Suppressor macrophage (primary cell): ENCODE measurements at regions not wholly inside any gene's neighbourhood (a gene's known extent, or its start where the extent isn't known, plus 50 kb on each side); places are given as distances from the start of the nearest gene placed in this dataset.

ENCODE experiments used
- DNase-seq, 4 experiments: peaks; one replicate each; pipeline ENCODE4 v3.0.0-alpha.2; 2020 to 2022

GRCh38 chr20:24738981-24739633 is 210.0 kb upstream of the CST7 start:
- no peak for DNase-seq

GRCh38 chr20:24739746-24740145 is 209.3 kb upstream of the CST7 start:
- no peak for DNase-seq

GRCh38 chr20:24741493-24742072 is 207.5 kb upstream of the CST7 start:
- DNase-seq: no peak

- DNase-seq: no peak
Measured at GRCh38 chr20:24742436-24742835, 206.6 kb upstream of the CST7 start.

GRCh38 chr20:24742989-24743388 is 206.1 kb upstream of the CST7 start:
- DNase-seq: no peak

- DNase-seq: no peak
Measured at GRCh38 chr20:24743641-24744040, 205.4 kb upstream of the CST7 start.

GRCh38 chr20:24744747-24745146 is 204.3 kb upstream of the CST7 start:
- DNase-seq: no peak

- no peak for DNase-seq
Measured at GRCh38 chr20:24745206-24745605, 203.9 kb upstream of the CST7 start.

- DNase-seq: no peak
Measured at GRCh38 chr20:24745617-24746350, 203.3 kb upstream of the CST7 start.

- no peak for DNase-seq
Measured at GRCh38 chr20:24746351-24746685, 202.8 kb upstream of the CST7 start.

GRCh38 chr20:24747010-24747712 is 201.9 kb upstream of the CST7 start:
- no peak for DNase-seq

- DNase-seq: no peak
Measured at GRCh38 chr20:24747881-24748595, 201.0 kb upstream of the CST7 start.

- no peak for DNase-seq
Measured at GRCh38 chr20:24751551-24751950, 197.5 kb upstream of the CST7 start.

GRCh38 chr20:24752612-24753011 is 196.5 kb upstream of the CST7 start:
- no peak for DNase-seq

- DNase-seq: no peak
Measured at GRCh38 chr20:24753130-24753529, 195.9 kb upstream of the CST7 start.

- DNase-seq: no peak
Measured at GRCh38 chr20:24754691-24755090, 194.4 kb upstream of the CST7 start.

- DNase-seq: peak; percentile 41 to 85 (median 62)
Measured at GRCh38 chr20:24755411-24755922, 193.6 kb upstream of the CST7 start.

- DNase-seq: no peak
Measured at GRCh38 chr20:24756292-24757025, 192.6 kb upstream of the CST7 start.

- DNase-seq: no peak
Measured at GRCh38 chr20:24761220-24762065, 187.6 kb upstream of the CST7 start.

GRCh38 chr20:24762371-24762770 is 186.7 kb upstream of the CST7 start:
- DNase-seq: no peak

GRCh38 chr20:24762791-24763350 is 186.2 kb upstream of the CST7 start:
- no peak for DNase-seq
